ENCODE measurements at regions not wholly inside any gene's neighbourhood (a gene's known extent, or its start where the extent isn't known, plus 50 kb on each side); places are given as distances from the start of the nearest gene placed in this dataset.

DNA sequence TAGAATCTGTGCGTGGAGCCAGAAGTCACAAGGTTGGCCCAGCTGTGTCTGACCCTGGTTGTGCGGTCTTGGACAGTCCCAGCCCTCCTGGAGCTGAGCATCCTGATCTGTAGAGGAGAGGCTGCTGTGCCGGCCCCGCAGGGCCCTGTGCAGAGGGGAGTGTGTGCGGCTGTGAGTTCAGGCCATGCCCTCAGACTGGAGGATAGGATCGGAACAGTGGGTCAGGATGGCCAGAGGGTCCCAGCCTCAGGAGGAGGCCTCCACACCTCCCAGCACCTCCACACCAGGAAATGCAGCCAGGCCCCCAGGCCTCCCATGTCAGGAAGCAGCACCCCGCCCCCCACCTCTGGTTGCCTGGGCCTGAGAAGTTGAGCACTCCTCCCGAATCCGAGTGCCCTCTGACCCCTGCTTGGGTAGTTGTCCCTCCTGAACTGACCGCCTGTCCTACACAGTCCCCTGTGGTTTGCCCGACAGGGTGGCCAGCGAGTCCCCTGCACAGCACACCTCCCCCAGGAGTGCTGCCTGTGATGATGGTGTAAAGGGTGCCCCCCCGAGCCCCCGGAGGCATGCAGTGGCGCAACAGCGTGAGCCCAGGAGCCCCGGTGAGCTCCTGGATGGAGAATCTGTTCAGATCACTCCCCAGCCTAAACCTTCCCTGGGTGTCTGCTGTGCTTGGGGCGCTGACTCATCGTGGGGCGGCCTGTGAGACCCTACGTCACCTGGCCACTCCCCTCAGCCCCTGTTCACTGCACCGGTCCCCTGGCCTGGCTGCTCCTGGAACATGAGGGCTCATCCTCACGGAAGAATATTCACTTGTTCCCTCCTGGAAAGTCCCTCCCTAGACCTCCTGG, 285.2 kb downstream of the SEC14L1 start:
- H3K4me3 ChIP-seq = no peak overlapping the region
- H3K4me1 ChIP-seq = peaks cover 57% of the 10 kb centered on the region
- no peaks in the 10 kb centered on the region for H3K9me3 ChIP-seq (replicated peaks)
- peak; percentile 71 to 77 for DNase-seq
- H3K27me3 ChIP-seq = no peaks in the 10 kb centered on the region
- no peaks in the 10 kb centered on the region for H3K36me3 ChIP-seq
- peak overlapping the region; percentile 36 for H3K27ac ChIP-seq

GRCh38 chr17:77426676-77427386, 286.1 kb downstream of the SEC14L1 start:
- no peaks in the 10 kb centered on the region for H3K36me3 ChIP-seq
- H3K4me3 ChIP-seq = no peak overlapping the region
- H3K27me3 ChIP-seq = no peaks in the 10 kb centered on the region
- peaks cover 51% of the 10 kb centered on the region for H3K4me1 ChIP-seq
- no peak overlapping the region for H3K27ac ChIP-seq
- H3K9me3 ChIP-seq (replicated peaks) = no peaks in the 10 kb centered on the region
- no peak for DNase-seq

- DNase-seq = peak in 1 of 2 experiments; percentile 17
These were observed 286.7 kb downstream of the SEC14L1 start for GRCh38 chr17:77427391-77427991.

GRCh38 chr17:77428020-77428748, 287.4 kb downstream of the SEC14L1 start:
- Histone ChIP-seq H3K9me3 (replicated peaks) (no peaks in the 10 kb centered on the region), H3K4me1 (peaks cover 51% of the 10 kb centered on the region), H3K27ac (no peak overlapping the region), H3K36me3 (no peaks in the 10 kb centered on the region), H3K27me3 (no peaks in the 10 kb centered on the region), H3K4me3 (no peak overlapping the region)
- no peak for DNase-seq

More at GRCh38 chr17:77427391-77427991, 286.7 kb downstream of the SEC14L1 start:
- Histone ChIP-seq H3K9me3 (replicated peaks) (no peaks in the 10 kb centered on the region), H3K27me3 (no peaks in the 10 kb centered on the region), H3K27ac (no peak overlapping the region), H3K4me3 (no peak overlapping the region), H3K4me1 (peaks cover 48% of the 10 kb centered on the region), H3K36me3 (no peaks in the 10 kb centered on the region)

- H3K27ac ChIP-seq = no peak overlapping the region
- H3K36me3 ChIP-seq = no peaks in the 10 kb centered on the region
- DNase-seq = no peak
- no peak overlapping the region for H3K4me3 ChIP-seq
- peaks cover 51% of the 10 kb centered on the region for H3K4me1 ChIP-seq
- no peaks in the 10 kb centered on the region for H3K27me3 ChIP-seq
- no peaks in the 10 kb centered on the region for H3K9me3 ChIP-seq (replicated peaks)
These were observed 288.1 kb downstream of the SEC14L1 start for GRCh38 chr17:77428749-77429368.

DNA sequence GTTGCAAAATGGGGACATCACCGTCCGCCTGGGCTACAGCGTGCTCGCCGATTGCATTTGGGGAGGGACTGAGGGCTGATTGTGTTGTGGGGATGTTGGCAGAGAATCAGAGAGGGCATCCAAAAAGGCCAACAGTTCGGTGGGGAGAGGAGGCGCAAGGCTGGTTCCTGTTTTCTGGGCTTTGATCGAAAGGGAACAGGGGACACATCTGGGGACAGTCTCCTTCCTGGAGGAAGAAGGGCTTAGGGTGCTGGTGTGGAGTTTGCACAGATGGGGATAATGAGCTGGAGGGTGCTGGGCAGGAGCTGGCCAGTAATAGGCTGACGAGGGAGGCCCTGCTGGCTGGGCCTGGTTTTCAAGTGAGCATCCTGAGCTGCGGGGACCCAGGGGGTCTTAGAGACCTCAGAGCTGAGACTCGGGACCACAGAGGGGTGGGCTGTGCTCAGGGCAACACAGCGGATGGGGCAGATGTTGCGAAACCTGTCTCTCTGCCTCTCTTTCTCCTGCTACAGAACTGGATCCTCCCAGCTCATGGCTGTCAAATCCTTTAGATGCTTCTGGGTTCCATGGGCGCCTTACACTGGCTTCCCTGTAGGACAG, 288.7 kb downstream of the SEC14L1 start:
- H3K27ac ChIP-seq = no peak overlapping the region
- no peak overlapping the region for H3K4me3 ChIP-seq
- no peak for DNase-seq
- H3K4me1 ChIP-seq = peaks cover 51% of the 10 kb centered on the region
- H3K9me3 ChIP-seq (replicated peaks) = no peaks in the 10 kb centered on the region
- H3K36me3 ChIP-seq = no peaks in the 10 kb centered on the region
- no peaks in the 10 kb centered on the region for H3K27me3 ChIP-seq

GRCh38 chr17:77429969-77430752, 289.4 kb downstream of the SEC14L1 start:
- peaks cover 54% of the 10 kb centered on the region for H3K4me1 ChIP-seq
- no peaks in the 10 kb centered on the region for H3K9me3 ChIP-seq (replicated peaks)
- DNase-seq = peak; percentile 93 to 95
- H3K27me3 ChIP-seq = no peaks in the 10 kb centered on the region
- H3K4me3 ChIP-seq = no peak overlapping the region
- H3K36me3 ChIP-seq = no peaks in the 10 kb centered on the region
- H3K27ac ChIP-seq = peak overlapping the region; percentile 1; the same call in 1 of the 2 replicates

- no peaks in the 10 kb centered on the region for H3K36me3 ChIP-seq
- no peaks in the 10 kb centered on the region for H3K9me3 ChIP-seq (replicated peaks)
- H3K4me1 ChIP-seq = peaks cover 56% of the 10 kb centered on the region
- no peak overlapping the region for H3K27ac ChIP-seq
- no peaks in the 10 kb centered on the region for H3K27me3 ChIP-seq
- H3K4me3 ChIP-seq = no peak overlapping the region
- no peak for DNase-seq
These were observed 291.4 kb downstream of the SEC14L1 start for GRCh38 chr17:77432034-77432661.

- Histone ChIP-seq H3K4me1 (peaks cover 60% of the 10 kb centered on the region), H3K27me3 (no peaks in the 10 kb centered on the region), H3K36me3 (no peaks in the 10 kb centered on the region), H3K4me3 (no peak overlapping the region), H3K27ac (peak overlapping the region; percentile 37), H3K9me3 (replicated peaks) (no peaks in the 10 kb centered on the region)
- peak in 1 of 2 experiments; percentile 67 for DNase-seq
These were observed 292.0 kb downstream of the SEC14L1 start for GRCh38 chr17:77432742-77433141.

GRCh38 chr17:77433385-77434135, 292.8 kb downstream of the SEC14L1 start:
- Histone ChIP-seq H3K27ac (peak overlapping the region; percentile 37), H3K27me3 (no peaks in the 10 kb centered on the region), H3K4me1 (peaks cover 68% of the 10 kb centered on the region), H3K9me3 (replicated peaks) (no peaks in the 10 kb centered on the region), H3K36me3 (no peaks in the 10 kb centered on the region), H3K4me3 (no peak overlapping the region)
- peak; percentile 78 to 83 for DNase-seq

- Histone ChIP-seq H3K27ac (peak overlapping the region; percentile 37), H3K27me3 (no peaks in the 10 kb centered on the region), H3K36me3 (no peaks in the 10 kb centered on the region), H3K9me3 (replicated peaks) (no peaks in the 10 kb centered on the region), H3K4me1 (peaks cover 77% of the 10 kb centered on the region), H3K4me3 (no peak overlapping the region)
- no peak for DNase-seq
These were observed 293.7 kb downstream of the SEC14L1 start for GRCh38 chr17:77434136-77435114.
